ENCODE measurements at regions not wholly inside any gene's neighbourhood (a gene's known extent, or its start where the extent isn't known, plus 50 kb on each side); places are given as distances from the start of the nearest gene placed in this dataset.

- TF ChIP-seq SNAI2 (CRISPR knock-in tag; IDR thresholded peaks at IDR 0.05) (no peak), PATZ1 (CRISPR knock-in tag; IDR thresholded peaks at IDR 0.05; ENCODE audit: borderline replicate concordance) (no peak), PPARA (CRISPR knock-in tag; IDR thresholded peaks at IDR 0.05; ENCODE audit: borderline replicate concordance) (no peak), CSDC2 (CRISPR knock-in tag; IDR thresholded peaks at IDR 0.05) (no peak), ARNTL (CRISPR knock-in tag; IDR thresholded peaks at IDR 0.05; ENCODE audit: borderline replicate concordance, low read depth) (no peak), ZFP30 (CRISPR knock-in tag; IDR thresholded peaks at IDR 0.05) (no peak), RARB (CRISPR knock-in tag; IDR thresholded peaks at IDR 0.05) (no peak), ZC3H10 (CRISPR knock-in tag; IDR thresholded peaks at IDR 0.05) (no peak), ISL1 (CRISPR knock-in tag; IDR thresholded peaks at IDR 0.05) (no peak), OSR1 (CRISPR knock-in tag; IDR thresholded peaks at IDR 0.05) (no peak), GLIS3 (CRISPR knock-in tag; IDR thresholded peaks at IDR 0.05) (no peak)
- no peak for ATAC-seq
Observed at GRCh38 chr3:36227980-36228379, 152.3 kb upstream of the STAC start.

GRCh38 chr3:36229496-36229895, 150.8 kb upstream of the STAC start:
- no peak for TF ChIP-seq TSHZ2 (CRISPR knock-in tag; IDR thresholded peaks at IDR 0.05)
- TF ChIP-seq PATZ1 (CRISPR knock-in tag; IDR thresholded peaks at IDR 0.05; ENCODE audit: borderline replicate concordance) = no peak
- no peak for TF ChIP-seq CSRNP3 (CRISPR knock-in tag; IDR thresholded peaks at IDR 0.05)
- no peak for TF ChIP-seq ZNF565 (CRISPR knock-in tag; conservative IDR thresholded peaks at IDR 0.05; ENCODE audit: low read depth)
- TF ChIP-seq CREB5 (CRISPR knock-in tag; IDR thresholded peaks at IDR 0.05; ENCODE audit: low read depth) = no peak
- no peak for TF ChIP-seq ISL1 (CRISPR knock-in tag; IDR thresholded peaks at IDR 0.05)
- TF ChIP-seq ZNF70 (CRISPR knock-in tag; IDR thresholded peaks at IDR 0.05) = no peak
- TF ChIP-seq RARB (CRISPR knock-in tag; IDR thresholded peaks at IDR 0.05) = no peak
- TF ChIP-seq OSR1 (CRISPR knock-in tag; IDR thresholded peaks at IDR 0.05) = no peak
- no peak for TF ChIP-seq CSDC2 (CRISPR knock-in tag; IDR thresholded peaks at IDR 0.05)
- TF ChIP-seq TCF4 (CRISPR knock-in tag; IDR thresholded peaks at IDR 0.05; ENCODE audit: borderline replicate concordance) = no peak
- TF ChIP-seq SNAI2 (CRISPR knock-in tag; IDR thresholded peaks at IDR 0.05) = no peak
- TF ChIP-seq ARNTL (CRISPR knock-in tag; IDR thresholded peaks at IDR 0.05; ENCODE audit: borderline replicate concordance, low read depth) = no peak
- TF ChIP-seq ZFP3 (CRISPR knock-in tag; IDR thresholded peaks at IDR 0.05) = no peak
- no peak for TF ChIP-seq ZC3H10 (CRISPR knock-in tag; IDR thresholded peaks at IDR 0.05)
- ATAC-seq = no peak

GRCh38 chr3:36232797-36233489, 147.4 kb upstream of the STAC start:
- ATAC-seq = no peak
- TF ChIP-seq TCF4 (CRISPR knock-in tag; IDR thresholded peaks at IDR 0.05; ENCODE audit: borderline replicate concordance) (no peak), PATZ1 (CRISPR knock-in tag; IDR thresholded peaks at IDR 0.05; ENCODE audit: borderline replicate concordance) (no peak), ESRRG (CRISPR knock-in tag; IDR thresholded peaks at IDR 0.05) (no peak), ISL1 (CRISPR knock-in tag; IDR thresholded peaks at IDR 0.05) (no peak), ZFP3 (CRISPR knock-in tag; IDR thresholded peaks at IDR 0.05) (no peak), CSDC2 (CRISPR knock-in tag; IDR thresholded peaks at IDR 0.05) (no peak), PPARA (CRISPR knock-in tag; IDR thresholded peaks at IDR 0.05; ENCODE audit: borderline replicate concordance) (no peak), ZC3H10 (CRISPR knock-in tag; IDR thresholded peaks at IDR 0.05) (no peak), CSRNP3 (CRISPR knock-in tag; IDR thresholded peaks at IDR 0.05) (no peak), RARB (CRISPR knock-in tag; IDR thresholded peaks at IDR 0.05) (no peak)
